T-cell (primary cell): ENCODE measurements at regions not wholly inside any gene's neighbourhood (a gene's known extent, or its start where the extent isn't known, plus 50 kb on each side); places are given as distances from the start of the nearest gene placed in this dataset.

Source experiments
- ATAC-seq, 4 experiments: fragments of 200-7000 bp in 3 of 4; fragments of 150-1000 bp in 1 of 4; cut with Tn5 transposase; replicated peaks in 1 of 4; 1 replicate in 3 of 4; 2 replicates in 1 of 4; pipeline ENCODE4 v1.10.0; 2021; ENCODE audit warnings: moderate library complexity in 3 of 4, mild to moderate bottlenecking in 2 of 4, moderate number of reproducible peaks in 1 of 4
- CTCF ChIA-PET, 2 donors: fragments of 300-600 bp; sonication (Branson Sonifier 250); formaldehyde crosslinking; loops; one replicate each; lab custom pipeline; 2022; ENCODE audit warnings: antibody characterized with exemption in 2 of 2; lab: Charles Lee
- POLR2A ChIA-PET, 2 donors: fragments of 300-600 bp; sonication (Branson Sonifier 250); formaldehyde crosslinking; loops; one replicate each; lab custom pipeline; 2022; ENCODE audit warnings: antibody characterized with exemption in 2 of 2; lab: Charles Lee
- DNase-seq, 35 experiments: peaks; one replicate each; pipeline versions ENCODE4 v3.0.0 to v3.0.0-alpha.2; 2013 to 2023
- H3K27ac ChIP-seq: one replicate; pipeline ENCODE4 v1.5.1; 2013; ENCODE audit warnings: low read length
- H3K27me3 ChIP-seq, 2 experiments: replicated peaks in 1 of 2; 1 replicate in 1 of 2; 2 replicates in 1 of 2; pipeline versions ENCODE4 v1.6.1 to v1.7.0; 2013; ENCODE audit warnings: low read length in 1 of 2, mixed read lengths in 1 of 2; ENCODE audit not compliant: control insufficient read depth in 2 of 2, insufficient read depth in 2 of 2; ENCODE audit errors: extremely low read depth in 1 of 2
- H3K36me3 ChIP-seq, 2 donors: 1 replicate in 1 of 2; 2 replicates in 1 of 2; pipeline versions ENCODE4 v1.6.1 to v1.7.0; 2013; ENCODE audit warnings: low read length in 1 of 2; ENCODE audit not compliant: control insufficient read depth in 2 of 2, insufficient read depth in 1 of 2; ENCODE audit errors: extremely low read depth in 1 of 2
- H3K4me1 ChIP-seq, 2 experiments: 1 replicate in 1 of 2; 2 replicates in 1 of 2; pipeline versions ENCODE4 v1.6.1 to v1.7.0; 2013; ENCODE audit warnings: low read length in 2 of 2, mixed read lengths in 1 of 2; ENCODE audit not compliant: insufficient read depth in 2 of 2, control insufficient read depth in 1 of 2; ENCODE audit errors: extremely low read depth in 1 of 2
- H3K4me3 ChIP-seq, 2 donors: 1 replicate in 1 of 2; 2 replicates in 1 of 2; pipeline versions ENCODE4 v1.5.1 to v1.7.0; 2013; ENCODE audit warnings: mild to moderate bottlenecking in 2 of 2, low read length in 1 of 2, moderate library complexity in 1 of 2; ENCODE audit not compliant: control insufficient read depth in 1 of 2; ENCODE audit errors: extremely low read depth in 1 of 2
- H3K9me3 ChIP-seq: 2 replicates; pipeline ENCODE4 v1.7.0; 2013
- H3K27ac Mint-ChIP-seq, 2 donors: one replicate each; pipeline ENCODE4 v1.8.0; 2020 to 2021; ENCODE audit warnings: mild to moderate bottlenecking in 2 of 2, mixed read lengths in 2 of 2
- H3K27me3 Mint-ChIP-seq, 2 donors: one replicate each; pipeline ENCODE4 v1.8.0; 2021 to 2022; ENCODE audit warnings: mixed read lengths in 2 of 2
- H3K36me3 Mint-ChIP-seq: one replicate; pipeline ENCODE4 v1.8.0; 2021; ENCODE audit warnings: mixed read lengths
- H3K4me1 Mint-ChIP-seq, 3 donors: one replicate each; pipeline ENCODE4 v1.8.0; 2020 to 2022; ENCODE audit warnings: mixed read lengths in 3 of 3, mild to moderate bottlenecking in 1 of 3
- H3K4me3 Mint-ChIP-seq, 3 donors: one replicate each; pipeline ENCODE4 v1.8.0; 2020 to 2022; ENCODE audit warnings: mild to moderate bottlenecking in 3 of 3, mixed read lengths in 3 of 3, moderate library complexity in 3 of 3
- H3K9me3 Mint-ChIP-seq, 3 donors: one replicate each; pipeline ENCODE4 v1.8.0; 2020 to 2022; ENCODE audit warnings: mixed read lengths in 3 of 3
- WGBS: methylation state at CpG from one replicate; pipeline ENCODE4 v1.1.5; 2013; ENCODE audit warnings: missing lambda C conversion rate; ENCODE audit not compliant: insufficient coverage; 5-methylcytosine and 5-hydroxymethylcytosine counted together

GRCh38 chr2:149972066-149972465, 384.5 kb upstream of the MMADHC start:
- 83% methylated on average over 1 of the region's 3 CpGs for WGBS
- Mint-ChIP-seq H3K9me3 (peaks cover 5 to 15% (median 6%) of the 10 kb centered on the region in 3 donors), H3K27me3 (no peaks in the 10 kb centered on the region), H3K27ac (no peak overlapping the region), H3K4me1 (no peaks in the 10 kb centered on the region), H3K36me3 (no peaks in the 10 kb centered on the region), H3K4me3 (no peak overlapping the region)
- Histone ChIP-seq H3K9me3 (no peaks in the 10 kb centered on the region), H3K27ac (no peak overlapping the region), H3K36me3 (no peaks in the 10 kb centered on the region), H3K4me1 (no peaks in the 10 kb centered on the region), H3K27me3 (no peaks in the 10 kb centered on the region), H3K4me3 (no peak overlapping the region)
- CTCF ChIA-PET, result no interaction called here
- ATAC-seq (no peak), DNase-seq (no peak)
- POLR2A ChIA-PET, result no interaction called here

GRCh38 chr2:149954981-149955600, 367.5 kb upstream of the MMADHC start:
- Mint-ChIP-seq H3K27me3 (no peaks in the 10 kb centered on the region), H3K4me3 (no peak overlapping the region), H3K9me3 (peaks cover 8 to 21% (median 11%) of the 10 kb centered on the region in 3 donors), H3K36me3 (no peaks in the 10 kb centered on the region), H3K4me1 (no peaks in the 10 kb centered on the region), H3K27ac (no peak overlapping the region)
- CTCF ChIA-PET, result no interaction called here
- no peak for DNase-seq
- Histone ChIP-seq H3K4me1 (no peaks in the 10 kb centered on the region), H3K27ac (no peak overlapping the region), H3K36me3 (no peaks in the 10 kb centered on the region), H3K4me3 (no peak overlapping the region), H3K9me3 (no peaks in the 10 kb centered on the region), H3K27me3 (no peaks in the 10 kb centered on the region)
- no CpG with 5 or more reads among the region's 6 CpGs for WGBS
- ATAC-seq, result no peak
- POLR2A ChIA-PET, result no interaction called here

- no peaks in the 10 kb centered on the region for H3K4me1 Mint-ChIP-seq
- no peaks in the 10 kb centered on the region for H3K36me3 ChIP-seq
- no peak overlapping the region for H3K27ac ChIP-seq
- 86% methylated on average over 2 of the region's 3 CpGs for WGBS
- H3K9me3 ChIP-seq, result no peaks in the 10 kb centered on the region
- ChIA-PET CTCF (interaction anchor here in 1 of 2 donors (0.7 kb wide), 1 partner anchor 31 kb away, joined by 3 read pairs; no protein-coding TSS in a partner anchor), POLR2A (no interaction called here)
- no peak for DNase-seq
- H3K9me3 Mint-ChIP-seq, result peaks cover 7 to 12% (median 11%) of the 10 kb centered on the region in 3 donors
- H3K27me3 ChIP-seq, result no peaks in the 10 kb centered on the region
- no peaks in the 10 kb centered on the region for H3K4me1 ChIP-seq
- H3K4me3 Mint-ChIP-seq, result no peak overlapping the region
- ATAC-seq, result no peak
- no peaks in the 10 kb centered on the region for H3K27me3 Mint-ChIP-seq
- no peak overlapping the region for H3K27ac Mint-ChIP-seq
- H3K36me3 Mint-ChIP-seq, result no peaks in the 10 kb centered on the region
- no peak overlapping the region for H3K4me3 ChIP-seq
Observed at GRCh38 chr2:149953627-149954026, 366.1 kb upstream of the MMADHC start.

- Histone ChIP-seq H3K27ac (no peak overlapping the region), H3K9me3 (no peaks in the 10 kb centered on the region), H3K27me3 (no peaks in the 10 kb centered on the region), H3K4me1 (no peaks in the 10 kb centered on the region), H3K36me3 (no peaks in the 10 kb centered on the region), H3K4me3 (no peak overlapping the region)
- Mint-ChIP-seq H3K27ac (no peak overlapping the region), H3K36me3 (no peaks in the 10 kb centered on the region), H3K9me3 (peaks cover 0 to 9% (median 7%) of the 10 kb centered on the region in 3 donors), H3K27me3 (no peaks in the 10 kb centered on the region), H3K4me3 (no peak overlapping the region), H3K4me1 (no peaks in the 10 kb centered on the region)
- POLR2A ChIA-PET, result interaction anchor here in 1 of 2 donors (0.5 kb wide), 1 partner anchor 603 kb away, joined by 3 read pairs; no protein-coding TSS in a partner anchor
- CTCF ChIA-PET, result no interaction called here
- 40% methylated on average over 1 of the region's 1 CpG for WGBS
- DNase-seq, result no peak
- no peak for ATAC-seq
Observed at GRCh38 chr2:149931486-149931885, 343.9 kb upstream of the MMADHC start.

GRCh38 chr2:149928011-149928410, 340.4 kb upstream of the MMADHC start:
- H3K4me3 Mint-ChIP-seq, result no peak overlapping the region
- ChIA-PET POLR2A (no interaction called here), CTCF (no interaction called here)
- H3K27ac ChIP-seq, result no peak overlapping the region
- no peaks in the 10 kb centered on the region for H3K4me1 Mint-ChIP-seq
- 50% methylated on average over 1 of the region's 2 CpGs for WGBS
- no peaks in the 10 kb centered on the region for H3K27me3 ChIP-seq
- ATAC-seq (no peak), DNase-seq (no peak)
- no peaks in the 10 kb centered on the region for H3K4me1 ChIP-seq
- no peaks in the 10 kb centered on the region for H3K9me3 ChIP-seq
- peaks cover 6 to 7% (median 7%) of the 10 kb centered on the region in 3 donors for H3K9me3 Mint-ChIP-seq
- no peak overlapping the region for H3K4me3 ChIP-seq
- H3K36me3 Mint-ChIP-seq, result no peaks in the 10 kb centered on the region
- H3K27ac Mint-ChIP-seq, result no peak overlapping the region
- H3K27me3 Mint-ChIP-seq, result no peaks in the 10 kb centered on the region
- no peaks in the 10 kb centered on the region for H3K36me3 ChIP-seq

GRCh38 chr2:149926149-149926548, 338.6 kb upstream of the MMADHC start:
- H3K27me3 ChIP-seq, result no peaks in the 10 kb centered on the region
- H3K9me3 ChIP-seq, result no peaks in the 10 kb centered on the region
- H3K4me1 ChIP-seq, result no peaks in the 10 kb centered on the region
- H3K36me3 ChIP-seq, result no peaks in the 10 kb centered on the region
- no peak overlapping the region for H3K27ac Mint-ChIP-seq
- no CpG with 5 or more reads among the region's 2 CpGs for WGBS
- H3K4me1 Mint-ChIP-seq, result no peaks in the 10 kb centered on the region
- H3K27me3 Mint-ChIP-seq, result no peaks in the 10 kb centered on the region
- no peak overlapping the region for H3K4me3 Mint-ChIP-seq
- H3K4me3 ChIP-seq, result no peak overlapping the region
- H3K9me3 Mint-ChIP-seq, result peaks cover 6 to 16% (median 10%) of the 10 kb centered on the region in 3 donors
- ATAC-seq (no peak), DNase-seq (no peak)
- no peaks in the 10 kb centered on the region for H3K36me3 Mint-ChIP-seq
- H3K27ac ChIP-seq, result no peak overlapping the region
- ChIA-PET POLR2A (no interaction called here), CTCF (no interaction called here)
